Endothelial cell of hepatic sinusoid (primary cell): ENCODE measurements at regions not wholly inside any gene's neighbourhood (a gene's known extent, or its start where the extent isn't known, plus 50 kb on each side); places are given as distances from the start of the nearest gene placed in this dataset.
"Not testable (repeated sequence)": the region's sequence is repeated elsewhere in the genome, so short reads cannot be mapped to it uniquely, and the experiment has no call there.

Source experiments
- in situ Hi-C: cut with HindIII; loops from 2 replicates; pipeline ENCODE4 v1.10.0; 2017; ENCODE audit warnings: low sequenced_read_pairs

DNA sequence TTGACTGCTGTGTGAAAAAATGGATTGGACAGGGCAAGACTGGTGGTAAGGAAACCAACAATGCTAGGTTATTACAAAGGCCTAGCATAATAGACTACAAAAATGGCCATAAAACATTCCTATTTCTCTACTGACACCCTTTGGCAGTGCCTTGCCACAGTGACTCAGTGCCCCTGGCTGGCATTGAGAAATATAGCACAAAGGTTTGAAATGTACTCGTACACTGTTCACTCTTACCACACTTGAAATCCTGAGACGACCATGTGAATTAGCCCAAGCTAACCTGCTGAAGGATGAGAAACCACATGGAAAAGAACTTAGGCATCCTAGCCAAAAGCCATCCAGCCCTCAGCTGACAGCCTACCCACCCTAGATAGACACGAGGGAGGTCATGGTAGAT, 149.8 kb upstream of the PALMD start:
- in situ Hi-C loops = no loop called here

DNA sequence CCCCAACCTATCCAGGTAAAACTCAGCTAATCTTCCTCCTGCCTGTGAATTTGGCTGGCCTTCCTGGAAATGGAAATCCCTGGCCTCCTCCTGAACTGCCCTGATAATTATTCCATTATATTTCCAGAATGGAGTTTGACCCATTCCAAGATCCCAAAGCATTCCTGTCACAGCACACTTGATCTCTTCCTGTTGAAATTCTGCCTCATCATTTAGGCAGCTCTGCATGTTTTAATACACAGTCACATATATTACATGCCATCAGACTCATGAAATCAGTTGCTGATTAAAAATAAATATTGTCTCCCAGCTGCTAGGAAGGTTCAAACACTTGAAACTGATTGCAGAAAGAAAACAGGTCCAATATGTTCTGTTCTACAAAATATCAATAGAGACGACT, 148.2 kb upstream of the PALMD start:
- in situ Hi-C loops = no loop called here

DNA sequence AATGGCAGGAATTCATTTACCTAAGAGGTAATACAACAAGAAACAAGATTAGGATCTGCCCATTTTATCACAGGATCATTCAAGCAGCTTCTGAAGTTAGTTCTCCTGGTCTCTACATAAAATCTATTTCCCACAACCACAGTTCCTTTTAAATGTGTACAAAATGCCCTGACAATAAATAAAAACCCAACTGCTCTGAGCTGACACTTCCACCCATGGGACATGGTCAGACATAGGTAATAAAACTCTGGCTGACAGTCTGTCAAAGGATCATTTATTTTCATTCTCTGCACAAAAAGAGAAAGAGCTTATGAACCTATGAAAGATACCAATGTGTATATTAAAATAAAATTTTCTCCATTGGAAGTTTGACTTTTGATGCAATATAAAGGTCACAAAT, 145.4 kb upstream of the PALMD start:
- in situ Hi-C loops = no loop called here

DNA sequence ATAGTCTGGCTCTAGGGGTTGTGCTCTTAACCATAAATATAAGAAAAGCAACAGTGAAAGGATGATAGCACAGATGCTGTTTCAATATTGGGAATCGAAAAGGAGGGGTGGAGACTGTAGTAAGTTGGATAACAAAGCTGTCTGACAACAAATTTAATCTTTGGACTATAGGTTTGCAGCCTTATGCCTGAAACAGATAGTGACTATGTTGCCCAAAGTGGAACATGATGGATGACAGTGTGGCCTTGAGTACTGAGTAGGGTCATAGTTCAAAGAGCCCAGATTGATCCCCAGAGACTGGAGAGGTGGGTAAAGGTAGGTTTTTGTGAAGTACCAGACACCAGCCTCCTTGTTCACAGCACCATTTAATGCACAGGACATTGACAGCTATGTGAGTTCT, 144.0 kb upstream of the PALMD start:
- in situ Hi-C loops = no loop called here

DNA sequence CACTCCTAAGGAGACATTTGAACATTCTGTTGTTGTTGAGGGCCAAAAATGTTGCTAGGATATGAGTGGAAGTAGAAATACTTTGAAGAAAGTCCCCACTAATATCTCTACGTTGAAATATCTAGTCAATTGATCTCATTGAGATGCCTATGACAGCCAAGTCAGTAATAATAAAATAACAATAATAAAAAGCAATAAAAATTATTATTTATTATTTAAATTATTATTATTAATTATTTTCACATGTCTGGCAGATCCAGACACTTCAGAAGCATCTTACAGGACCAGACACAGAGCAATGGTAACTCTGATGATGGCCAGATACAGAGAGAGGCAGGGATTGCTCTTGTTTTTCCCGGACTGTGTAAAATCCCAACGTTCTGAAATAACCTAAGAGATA, 143.5 kb upstream of the PALMD start:
- in situ Hi-C loops = no loop called here

DNA sequence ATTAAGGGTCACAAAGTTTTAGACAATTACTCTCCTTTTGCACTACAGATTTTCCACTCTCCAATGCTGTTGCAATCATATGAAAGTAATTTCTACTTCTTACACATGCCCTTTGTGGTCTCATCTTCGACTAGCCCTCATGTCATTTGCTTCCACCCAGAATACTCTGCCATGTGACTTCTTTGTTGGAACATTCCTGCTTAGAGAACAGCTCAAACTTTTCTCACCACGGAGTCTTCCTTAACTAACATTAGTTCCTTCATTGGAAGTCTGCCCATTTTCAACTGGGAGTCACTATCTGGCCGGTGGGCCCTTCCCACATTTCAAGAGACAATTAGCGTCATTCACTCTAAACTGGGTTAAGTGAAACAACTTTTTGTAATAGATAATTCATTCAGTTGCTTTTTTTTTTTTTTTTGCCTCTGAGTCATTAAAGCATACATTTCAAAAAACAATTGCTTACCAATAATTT, 142.6 kb upstream of the PALMD start:
- in situ Hi-C loops = no loop called here

DNA sequence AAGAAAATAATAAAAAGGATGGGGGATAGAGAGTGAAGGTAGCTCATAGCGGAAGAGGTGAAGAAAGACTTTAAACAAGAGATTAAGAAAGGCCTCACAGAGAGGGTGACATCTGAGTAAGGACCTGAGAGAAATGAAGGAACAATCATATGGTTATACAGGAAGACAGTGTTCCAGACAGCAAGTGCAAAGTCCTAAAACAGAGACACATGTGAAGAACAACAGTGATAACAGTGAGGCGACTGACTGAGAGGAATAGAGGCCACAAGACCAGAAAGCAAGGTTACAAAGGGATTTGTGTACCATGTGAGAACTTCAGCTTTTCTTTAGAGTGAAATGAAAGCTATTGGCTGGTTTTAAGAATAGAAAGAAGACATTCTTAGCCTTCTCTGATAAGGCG, 141.6 kb upstream of the PALMD start:
- in situ Hi-C loops = no loop called here

DNA sequence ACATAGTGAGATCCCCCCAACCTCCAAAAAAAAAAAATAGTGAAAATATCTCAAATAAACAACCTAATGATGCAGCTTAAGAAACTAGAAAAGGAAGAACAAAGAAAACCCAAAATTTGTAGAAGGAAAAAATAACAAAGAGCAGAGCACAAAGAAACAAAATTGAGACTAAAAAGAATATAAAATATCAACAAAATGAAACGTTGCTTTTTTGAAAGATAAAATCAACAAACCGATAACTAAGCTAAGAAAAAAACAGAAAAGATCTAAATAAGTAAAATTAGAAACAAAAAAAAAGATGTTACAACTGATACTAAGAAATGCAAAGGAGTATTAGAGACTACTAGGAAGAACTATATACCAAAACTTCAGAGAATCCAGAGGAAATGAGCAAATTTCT, 139.3 kb upstream of the PALMD start:
- in situ Hi-C loops = no loop called here

DNA sequence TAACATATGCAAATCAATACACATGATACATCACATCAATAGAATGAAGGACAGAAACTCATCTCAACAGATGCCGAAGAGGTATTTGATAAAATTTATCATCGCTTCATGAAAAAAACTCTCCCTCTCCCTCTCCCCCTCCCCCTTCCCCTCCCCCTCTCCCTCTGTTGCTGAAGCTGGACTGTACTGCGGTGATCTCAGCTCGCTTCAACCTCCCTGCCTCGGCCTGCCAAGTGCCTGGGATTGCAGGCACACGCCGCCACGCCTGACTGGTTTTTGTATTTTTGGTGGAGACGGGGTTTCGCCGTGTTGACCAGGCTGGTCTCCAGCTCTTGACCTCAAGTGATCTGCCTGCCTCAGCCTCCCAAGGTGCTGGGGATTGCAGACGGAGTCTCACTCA, 138.5 kb upstream of the PALMD start:
- in situ Hi-C loops = not testable (repeated sequence)

DNA sequence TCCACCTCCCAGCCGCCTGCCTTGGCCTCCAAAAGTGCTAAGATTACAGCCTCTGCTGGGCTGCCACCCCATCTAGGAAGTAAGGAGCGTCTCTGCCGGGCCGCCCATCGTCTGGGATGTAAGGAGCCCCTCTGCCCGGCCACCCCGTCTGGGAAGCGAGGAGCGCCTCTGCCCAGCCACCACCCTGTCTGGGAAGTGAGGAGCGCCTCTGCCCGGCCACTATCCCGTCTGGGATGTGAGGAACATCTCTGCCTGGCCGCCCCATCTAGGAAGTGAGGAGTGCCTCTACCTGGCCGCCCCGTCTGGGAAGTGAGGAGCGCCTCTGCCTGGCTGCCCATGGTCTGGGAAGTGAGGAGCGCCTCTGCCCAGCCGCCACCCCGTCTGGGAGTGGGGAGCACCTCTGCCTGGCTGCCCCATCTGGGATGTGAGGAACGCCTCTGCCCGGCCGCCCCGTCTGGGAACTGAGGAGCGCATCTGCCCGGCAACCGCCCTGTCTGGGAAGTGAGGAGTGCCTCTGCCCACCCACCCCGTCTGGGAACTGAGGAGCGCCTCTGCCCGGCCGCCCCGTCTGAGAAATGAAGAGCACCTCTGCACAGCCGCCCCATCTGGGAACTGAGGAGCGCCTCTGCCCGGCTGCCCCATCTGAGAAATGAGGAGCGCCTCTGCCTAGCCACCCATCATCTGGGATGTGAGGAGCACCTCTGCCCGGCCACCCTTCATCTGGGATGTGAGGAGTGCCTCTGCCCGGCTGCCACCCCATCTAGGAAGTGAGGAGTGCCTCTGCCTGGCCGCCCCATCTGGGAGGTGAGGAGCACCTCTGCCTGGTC, 137.8 kb upstream of the PALMD start:
- in situ Hi-C loops = no loop called here

DNA sequence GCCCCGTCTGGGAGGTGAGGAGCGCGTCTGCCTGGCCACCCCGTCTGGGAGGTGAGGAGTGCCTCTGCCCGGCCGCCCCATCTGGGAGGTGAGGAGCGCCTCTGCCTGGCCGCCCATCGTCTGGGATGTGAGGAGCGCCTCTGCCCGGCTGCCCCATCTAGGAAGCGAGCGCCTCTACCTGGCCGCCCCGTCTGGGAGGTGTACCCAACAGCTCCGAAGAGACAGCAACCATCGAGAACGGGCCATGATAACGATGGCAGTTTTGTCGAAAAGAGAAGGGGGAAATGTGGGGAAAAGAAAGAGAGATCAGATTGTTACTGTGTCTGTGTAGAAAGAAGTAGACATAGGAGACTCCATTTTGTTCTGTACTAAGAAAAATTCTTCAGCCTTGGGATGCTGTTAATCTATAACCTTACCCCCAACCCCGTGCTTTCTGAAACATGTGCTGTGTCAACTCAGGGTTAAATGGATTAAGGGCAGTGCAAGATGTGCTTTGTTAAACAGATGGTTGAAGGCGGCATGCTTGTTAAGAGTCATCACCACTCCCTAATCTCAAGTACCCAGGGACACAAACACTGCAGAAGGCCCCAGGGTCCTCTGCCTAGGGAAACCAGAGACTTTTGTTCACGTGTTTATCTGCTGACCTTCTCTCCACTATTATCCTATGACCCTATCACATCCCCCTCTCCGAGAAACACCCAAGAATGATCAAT, 137.0 kb upstream of the PALMD start:
- in situ Hi-C loops = not testable (repeated sequence)

DNA sequence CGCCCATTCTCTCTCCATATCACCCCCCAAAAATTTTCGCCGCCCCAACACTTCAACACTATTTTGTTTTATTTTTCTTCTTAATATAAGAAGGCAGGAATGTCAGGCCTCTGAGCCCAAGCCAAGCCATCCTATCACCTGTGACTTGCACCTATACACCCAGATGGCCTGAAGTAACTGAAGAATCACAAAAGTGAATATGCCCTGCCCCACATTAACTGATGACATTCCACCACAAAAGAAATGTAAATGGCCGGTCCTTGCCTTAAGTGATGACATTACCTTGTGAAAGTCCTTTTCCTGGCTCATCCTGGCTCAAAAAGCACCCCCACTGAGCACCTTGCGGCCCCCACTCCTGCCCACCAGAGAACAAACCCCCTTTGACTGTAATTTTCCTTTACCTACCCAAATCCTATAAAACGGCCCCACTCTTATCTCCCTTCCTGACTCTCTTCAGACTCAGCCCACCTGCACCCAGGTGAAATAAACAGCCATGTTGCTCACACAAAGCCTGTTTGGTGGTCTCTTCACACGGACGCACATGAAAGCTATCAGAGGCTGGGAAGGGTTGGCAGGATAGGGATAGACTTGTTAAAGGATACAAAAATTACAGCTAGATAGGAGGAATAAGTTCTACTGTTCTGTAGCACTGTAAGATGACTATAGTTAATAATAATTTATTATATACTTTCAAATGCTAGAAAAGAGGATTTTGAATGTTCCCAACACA, 130.9 kb upstream of the PALMD start:
- in situ Hi-C loops = not testable (repeated sequence)

DNA sequence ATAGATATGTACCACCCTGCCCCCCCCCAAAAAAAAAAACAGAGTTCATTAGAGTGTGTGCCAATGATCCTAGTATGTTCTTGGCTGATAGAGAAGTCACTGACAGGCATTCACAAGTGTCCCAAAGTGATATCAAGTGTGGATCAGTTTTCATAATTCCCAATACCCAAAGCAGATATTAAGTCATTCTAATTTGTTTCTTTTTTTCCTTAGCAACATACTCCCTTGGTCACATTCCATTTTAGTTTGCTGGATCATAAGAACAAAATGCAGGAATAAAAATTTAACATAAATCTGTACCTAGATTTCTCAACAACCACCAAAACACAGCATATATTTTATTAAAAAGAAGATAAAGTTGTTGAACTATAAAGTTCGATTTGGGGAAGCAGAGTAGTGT, 129.8 kb upstream of the PALMD start:
- in situ Hi-C loops = no loop called here

DNA sequence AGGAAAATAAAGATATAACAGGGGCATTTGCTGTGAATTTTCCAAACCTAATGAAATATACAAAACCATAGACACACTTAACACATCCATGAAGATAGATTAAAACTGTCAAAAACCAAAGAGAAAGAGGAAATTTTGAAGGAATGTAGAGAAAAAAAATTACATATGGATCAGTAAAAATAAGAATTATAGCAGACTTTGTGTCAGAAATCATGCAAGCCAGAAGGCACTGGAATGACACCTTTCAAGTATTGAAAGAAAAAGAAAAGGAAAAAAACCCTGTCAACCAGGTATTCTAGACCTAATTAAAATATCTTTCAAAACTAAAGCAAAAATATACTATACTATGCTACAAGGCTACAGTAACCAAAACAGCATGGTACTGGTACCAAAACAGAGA, 125.8 kb upstream of the PALMD start:
- in situ Hi-C loops = no loop called here

DNA sequence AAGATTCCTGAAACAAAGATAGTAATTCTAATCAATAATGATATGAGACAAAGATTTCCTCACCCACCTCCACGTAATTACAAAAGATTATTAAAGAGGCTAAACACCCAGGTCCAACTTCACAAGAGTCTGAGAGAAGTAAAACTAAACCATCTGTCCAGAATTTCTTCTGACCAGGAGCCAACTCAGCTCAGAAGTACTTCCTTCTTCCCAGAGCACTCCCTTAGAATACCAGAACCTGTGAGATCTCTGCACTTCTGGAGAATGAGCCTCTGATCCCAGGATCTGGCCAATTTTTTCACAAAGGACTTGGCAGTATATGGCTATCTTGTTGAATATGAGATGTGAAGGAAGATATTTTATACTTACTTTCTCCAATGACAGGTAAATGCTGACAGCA, 120.6 kb upstream of the PALMD start:
- in situ Hi-C loops = no loop called here

DNA sequence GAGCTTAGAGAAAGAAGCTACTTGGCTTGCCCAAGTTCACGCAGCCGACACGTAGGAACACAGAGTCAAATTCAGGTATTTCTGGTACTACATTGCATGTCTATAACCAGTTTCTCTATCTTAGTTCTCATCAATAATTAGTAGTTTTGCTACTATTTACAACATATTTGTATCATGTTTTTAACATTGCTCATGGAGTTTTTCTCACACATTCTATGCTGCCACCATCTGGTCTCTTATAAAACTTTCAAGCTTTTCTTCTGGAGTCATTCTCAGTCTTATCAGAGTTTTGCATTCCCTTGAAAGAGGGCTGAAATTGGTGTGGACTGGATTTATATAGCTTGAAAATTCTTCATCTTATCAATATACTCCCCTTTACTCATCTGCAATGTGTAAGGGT, 118.8 kb upstream of the PALMD start:
- in situ Hi-C loops = no loop called here

DNA sequence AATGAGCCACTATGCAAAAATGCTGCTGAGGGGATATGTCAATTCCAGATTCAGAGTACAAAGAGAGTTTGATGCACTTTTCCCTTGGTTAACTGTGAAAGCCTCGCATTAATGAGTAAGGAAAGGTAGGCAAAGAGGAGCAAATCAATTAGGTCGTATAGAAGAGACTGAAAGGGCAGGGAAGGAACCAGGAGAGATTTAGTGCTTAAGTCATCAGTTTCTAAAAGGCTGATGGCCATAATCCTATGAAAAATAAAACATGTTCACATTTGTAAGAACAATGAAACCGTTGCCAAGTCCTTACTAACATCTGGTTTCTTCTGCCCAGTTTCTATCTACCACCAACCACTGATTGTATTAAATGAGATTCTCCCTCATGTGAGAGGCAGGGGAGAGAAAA, 118.4 kb upstream of the PALMD start:
- in situ Hi-C loops = no loop called here

DNA sequence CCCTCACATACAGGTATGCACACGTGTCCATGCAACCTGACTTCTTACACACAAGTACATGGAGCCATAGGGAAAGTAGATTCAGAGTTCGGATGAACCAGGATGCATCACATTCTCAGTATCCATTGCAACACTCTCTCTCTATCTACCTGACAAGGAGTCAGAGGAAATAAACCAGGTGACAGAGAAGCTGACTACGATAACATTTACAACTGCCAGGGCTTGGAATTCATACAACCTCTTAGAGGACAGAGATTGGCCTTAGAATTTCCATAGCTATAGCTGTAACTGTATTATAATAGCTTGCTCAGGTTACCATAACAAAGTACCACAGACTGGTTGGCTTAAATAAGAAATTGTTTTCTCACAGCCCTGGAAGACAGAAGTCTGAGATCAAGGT, 116.9 kb upstream of the PALMD start:
- in situ Hi-C loops = no loop called here

DNA sequence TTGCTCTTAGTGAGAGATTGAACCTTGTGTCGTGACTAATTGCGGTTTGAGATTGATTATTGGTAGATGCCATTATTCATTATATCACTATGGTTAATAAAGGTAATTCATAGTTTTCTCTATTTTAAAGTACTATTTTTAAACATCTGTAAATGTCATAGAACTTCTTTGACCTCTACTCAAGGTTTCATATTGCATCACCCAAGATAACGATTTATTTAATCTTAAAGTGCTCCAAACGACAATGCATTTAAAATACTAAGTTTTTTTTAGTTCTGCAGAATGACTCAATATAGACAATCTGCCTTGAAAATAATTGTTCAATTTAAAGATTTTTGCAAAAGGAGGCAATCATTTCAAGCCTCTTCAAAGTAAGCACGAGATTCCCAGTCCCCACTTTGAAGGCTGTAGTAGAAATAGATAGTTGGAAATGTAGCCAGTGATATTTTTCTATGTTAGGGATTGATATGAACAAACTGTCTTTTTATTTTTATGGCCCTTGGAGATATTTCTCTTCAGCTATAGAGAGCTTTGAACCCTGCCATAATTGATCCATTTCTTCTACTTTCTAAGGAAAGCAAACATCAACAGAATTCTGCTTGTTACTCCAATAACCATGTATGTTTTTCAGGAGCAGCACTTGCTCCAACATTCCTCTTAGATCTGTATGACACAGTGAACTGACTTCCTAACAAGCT, 114.2 kb upstream of the PALMD start:
- in situ Hi-C loops = no loop called here

DNA sequence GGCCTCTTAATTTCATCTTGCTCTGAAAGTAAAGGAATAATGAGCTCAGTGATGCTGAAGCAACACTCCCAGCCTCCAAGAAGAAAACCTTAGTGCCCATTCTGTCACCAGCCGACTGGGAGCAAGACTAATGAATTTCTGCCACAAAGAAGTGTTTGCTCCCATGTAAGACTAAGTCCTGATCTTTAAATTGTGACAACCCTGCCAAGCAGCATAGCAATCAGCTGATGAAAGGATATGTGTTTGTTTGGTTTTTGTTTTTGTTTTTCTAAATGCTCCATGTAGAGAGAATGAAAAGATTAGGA, 113.7 kb upstream of the PALMD start:
- in situ Hi-C loops = no loop called here

DNA sequence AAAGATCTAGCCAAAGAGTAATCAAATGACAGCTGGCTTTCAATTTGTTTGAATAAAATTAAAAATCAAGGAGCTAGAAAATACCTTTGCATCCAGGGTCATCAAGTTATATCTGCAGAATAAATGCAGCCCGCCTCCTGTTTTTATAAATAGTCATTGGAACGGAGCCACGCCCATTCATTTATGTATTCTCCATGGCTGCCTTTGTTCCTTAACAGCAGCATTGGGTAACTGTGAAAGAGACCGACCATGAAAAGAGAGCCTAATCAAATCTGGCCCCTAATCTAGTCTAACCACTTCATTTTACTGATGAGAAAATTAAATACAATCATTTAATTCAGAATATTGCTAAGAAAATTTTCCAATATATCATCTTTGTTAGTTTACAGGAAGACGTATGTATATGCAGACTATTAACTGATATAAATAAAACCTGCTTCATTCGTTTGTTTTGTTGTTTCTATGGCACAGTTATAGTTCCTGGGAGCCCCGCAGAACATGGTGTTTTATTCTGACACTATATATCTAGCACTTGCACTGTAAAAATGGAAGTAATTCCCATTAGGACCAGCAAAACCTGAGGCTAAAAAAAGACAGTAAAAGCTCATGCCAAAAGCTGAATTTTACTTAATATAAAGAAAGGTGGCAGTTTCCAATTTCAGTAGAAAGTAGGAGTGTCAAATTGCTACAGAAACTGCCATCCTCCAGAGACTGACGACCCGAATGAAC, 111.8 kb upstream of the PALMD start:
- in situ Hi-C loops = no loop called here
